GM19455 (cell line): ENCODE measurements at regions not wholly inside any gene's neighbourhood (a gene's known extent, or its start where the extent isn't known, plus 50 kb on each side); places are given as distances from the start of the nearest gene placed in this dataset.
"Not testable (repeated sequence)": the region's sequence is repeated elsewhere in the genome, so short reads cannot be mapped to it uniquely, and the experiment has no call there.

ENCODE experiments used
- ATAC-seq: cut with Tn5 transposase; IDR thresholded peaks from one replicate; pipeline ENCODE4 v1.9.1; 2021; ENCODE audit not compliant: unreplicated experiment

GRCh38 chr1:238779716-238780115 is 606.7 kb upstream of the CHRM3 start:
- ATAC-seq, result no peak

DNA sequence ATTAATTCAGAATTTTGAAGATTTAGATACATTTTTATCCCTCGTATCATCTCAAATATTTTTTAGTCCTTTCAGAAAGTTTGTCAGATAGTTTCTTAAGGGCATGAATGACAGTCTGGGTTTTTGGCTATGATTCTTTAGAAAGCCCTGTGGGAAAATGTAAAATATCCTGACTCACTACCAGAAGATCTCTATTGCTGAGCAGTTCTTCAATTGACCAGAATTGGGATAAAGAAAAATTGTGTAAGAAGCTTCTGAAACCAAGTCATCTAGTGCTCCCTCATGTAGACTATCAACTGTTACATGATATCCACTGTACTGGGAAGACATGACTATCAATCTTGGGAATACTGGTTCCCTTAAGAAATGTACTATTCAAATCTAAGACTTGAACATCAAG is 608.3 kb upstream of the CHRM3 start:
- ATAC-seq, result no peak

- ATAC-seq, result no peak
These were observed 608.8 kb upstream of the CHRM3 start for GRCh38 chr1:238777551-238777950.

- no peak for ATAC-seq
These were observed 610.2 kb upstream of the CHRM3 start for GRCh38 chr1:238776126-238776525.

- no peak for ATAC-seq
These were observed 614.0 kb upstream of the CHRM3 start for GRCh38 chr1:238772322-238772721.

DNA sequence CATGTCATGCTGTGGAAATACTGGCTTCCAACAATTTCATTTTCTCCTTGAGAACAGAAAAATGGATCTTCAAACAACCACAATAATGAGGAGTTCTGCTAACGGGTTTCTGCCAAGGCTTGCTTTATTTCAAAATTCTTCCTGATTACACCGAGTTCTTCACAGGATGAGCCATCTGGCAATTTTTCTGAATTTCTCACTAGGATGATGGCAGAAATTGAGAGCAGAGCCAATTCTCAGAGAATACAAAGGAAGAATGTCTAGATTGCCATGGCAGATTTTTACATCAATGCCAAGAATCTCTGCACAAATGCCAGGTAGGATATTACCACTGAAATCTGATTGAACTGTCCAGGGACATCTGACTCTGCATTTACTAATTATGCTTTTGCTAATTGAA is 619.0 kb upstream of the CHRM3 start:
- ATAC-seq, result no peak

DNA sequence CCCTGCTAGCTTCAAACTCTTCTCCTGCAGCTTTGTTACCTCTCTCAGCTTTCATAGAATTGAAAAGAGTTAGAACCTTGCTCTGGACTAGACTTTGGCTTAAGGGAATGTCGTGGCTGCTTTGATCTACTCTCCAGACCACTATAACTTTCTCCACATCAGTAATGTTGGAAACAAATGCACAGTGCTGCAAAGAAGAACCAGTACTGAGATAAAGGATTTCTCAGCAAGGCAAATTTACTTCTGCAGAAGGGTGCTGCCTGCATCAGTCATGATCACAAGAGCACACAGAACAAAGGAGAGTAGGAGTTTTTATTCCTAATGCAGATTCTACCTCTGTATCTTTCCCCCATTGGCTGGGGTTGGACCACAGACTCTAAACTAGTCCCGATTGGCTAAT is 621.6 kb upstream of the CHRM3 start:
- ATAC-seq, result no peak

DNA sequence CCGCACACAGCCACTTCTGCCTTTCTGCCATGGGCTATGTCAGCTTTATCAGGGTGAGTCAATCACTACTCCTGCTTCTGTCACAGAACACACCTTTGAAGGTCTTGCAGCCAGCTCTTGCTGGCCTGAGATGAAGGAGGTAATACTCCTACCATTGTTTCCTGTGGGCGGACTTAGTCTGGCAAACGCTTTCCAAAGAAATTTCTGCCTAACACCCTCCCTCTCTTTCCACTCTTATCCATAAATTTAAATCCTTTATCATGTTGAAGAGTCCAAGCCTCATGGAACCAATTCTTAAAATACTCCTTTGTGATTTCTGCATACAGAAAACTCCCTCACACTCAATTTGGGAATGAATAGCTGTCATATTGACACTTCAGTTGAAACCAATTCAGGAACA is 633.1 kb upstream of the CHRM3 start:
- no peak for ATAC-seq

GRCh38 chr1:238752327-238752726 is 634.0 kb upstream of the CHRM3 start:
- ATAC-seq, result no peak

DNA sequence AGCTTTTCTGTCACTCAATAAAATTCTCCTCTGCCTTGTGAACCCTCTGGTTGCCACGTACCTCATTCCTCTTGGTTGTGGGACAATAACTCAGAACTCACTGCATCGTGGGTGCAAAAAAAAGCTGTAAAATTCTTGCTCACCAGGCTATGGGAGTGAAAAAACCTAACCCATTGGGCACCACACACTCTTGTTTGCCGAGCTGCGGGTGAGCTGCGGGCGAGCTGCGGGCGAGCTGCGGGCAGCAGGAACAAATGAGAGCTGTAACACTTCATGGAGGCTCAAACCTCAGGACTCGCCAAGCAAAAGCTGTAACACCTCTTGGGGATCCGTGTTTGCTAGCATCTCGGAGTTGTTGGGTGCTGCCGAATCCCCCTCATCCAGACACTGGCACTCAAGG is 641.3 kb upstream of the CHRM3 start:
- no peak for ATAC-seq

DNA sequence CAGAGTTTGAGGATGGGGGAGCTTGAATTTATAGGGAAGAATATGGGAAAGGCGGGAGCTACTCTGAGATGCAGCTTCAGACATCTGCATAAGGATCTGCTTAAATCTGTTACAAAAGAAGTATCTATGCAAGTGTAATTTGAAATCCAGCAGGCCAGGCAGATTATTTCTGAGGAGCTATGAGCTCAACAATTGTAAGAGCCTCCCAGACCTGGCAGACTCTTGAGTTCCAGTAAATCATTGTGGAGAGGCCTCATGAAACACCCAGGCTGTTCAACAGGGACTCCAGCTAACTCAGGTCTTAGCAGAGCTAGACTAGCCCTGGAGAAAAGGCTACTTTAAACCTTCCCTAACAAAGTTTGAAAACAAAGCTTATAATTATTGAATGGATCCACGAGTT is 647.5 kb upstream of the CHRM3 start:
- no peak for ATAC-seq

DNA sequence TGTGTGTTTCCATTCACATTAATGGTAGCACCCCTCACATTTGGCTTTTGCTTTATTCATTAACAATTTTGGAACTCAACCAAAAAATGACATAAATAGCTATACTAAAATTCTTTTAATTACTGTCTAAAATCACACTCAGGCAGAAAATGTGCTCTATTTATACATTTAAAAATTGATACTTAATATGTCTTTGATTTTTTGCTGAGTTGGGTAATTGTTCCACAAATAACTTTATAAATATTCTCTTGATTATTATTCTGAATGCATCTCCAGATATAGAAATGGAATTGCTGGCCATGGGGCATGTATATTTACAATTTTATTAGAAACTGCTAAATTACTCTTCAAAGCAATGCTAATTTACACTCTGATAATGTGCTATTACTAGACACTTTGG is 658.7 kb upstream of the CHRM3 start:
- ATAC-seq, result no peak

GRCh38 chr1:238722812-238723211 is 663.6 kb upstream of the CHRM3 start:
- no peak for ATAC-seq

DNA sequence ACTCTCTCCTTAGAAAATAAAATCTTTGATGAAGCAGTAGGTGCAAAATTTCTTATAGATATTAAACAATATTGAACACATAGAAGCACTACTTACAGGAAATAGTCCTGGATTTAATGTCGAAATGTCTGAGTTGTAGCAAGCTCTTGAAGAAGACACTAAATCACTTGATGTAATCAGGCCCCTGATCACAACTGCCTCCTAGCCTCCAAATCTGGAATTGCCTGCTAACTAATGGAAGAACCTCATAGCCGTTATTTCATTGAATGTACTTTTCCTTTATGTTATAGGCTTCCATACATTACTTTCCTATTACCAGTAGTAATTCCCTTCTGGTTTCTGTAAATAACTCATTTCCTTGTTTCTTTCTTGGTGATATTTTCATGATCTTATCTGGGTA is 675.7 kb upstream of the CHRM3 start:
- ATAC-seq, result no peak

- ATAC-seq, result no peak
These were observed 685.3 kb upstream of the CHRM3 start for GRCh38 chr1:238701024-238701423.

DNA sequence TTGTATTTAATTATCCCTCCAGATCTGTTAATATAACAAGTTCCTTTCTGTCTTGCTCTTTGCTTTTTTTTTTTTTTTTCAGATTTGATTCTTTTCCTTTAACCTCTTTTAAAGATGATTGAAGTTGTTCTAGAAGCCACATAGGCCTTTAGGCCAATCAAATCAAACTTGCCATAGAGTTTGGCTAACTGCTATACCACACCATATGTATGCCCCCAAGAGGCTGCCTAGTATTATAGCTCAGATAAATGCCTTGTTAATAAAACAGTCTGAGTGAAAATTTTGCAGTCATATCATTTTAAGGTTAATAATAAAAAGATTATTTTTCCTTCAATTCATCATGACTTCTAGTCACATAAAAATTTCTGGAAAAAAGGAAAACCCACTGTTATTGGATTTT is 696.0 kb upstream of the CHRM3 start:
- no peak for ATAC-seq

DNA sequence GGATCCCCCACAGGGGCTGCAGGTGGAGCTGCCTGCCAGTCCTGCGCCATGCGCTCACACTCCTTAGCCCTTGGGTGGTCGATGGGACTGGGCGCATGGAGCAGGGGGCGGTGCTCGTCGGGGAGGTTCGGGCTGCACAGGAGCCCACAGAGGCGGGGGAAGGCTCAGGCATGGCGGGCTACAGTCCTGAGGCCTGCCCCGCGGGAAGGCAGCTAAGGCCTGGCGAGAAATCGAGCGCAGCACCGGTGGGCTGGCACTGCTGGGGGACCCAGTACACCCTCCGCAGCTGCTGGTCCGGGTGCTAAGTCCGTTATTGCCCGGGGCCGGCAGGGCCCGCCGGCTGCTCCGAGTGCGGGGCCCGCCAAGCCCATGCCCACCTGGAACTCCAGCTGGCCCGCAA is 701.8 kb upstream of the CHRM3 start:
- not testable (repeated sequence) for ATAC-seq

GRCh38 chr1:238681451-238681850 is 704.9 kb upstream of the CHRM3 start:
- no peak for ATAC-seq

DNA sequence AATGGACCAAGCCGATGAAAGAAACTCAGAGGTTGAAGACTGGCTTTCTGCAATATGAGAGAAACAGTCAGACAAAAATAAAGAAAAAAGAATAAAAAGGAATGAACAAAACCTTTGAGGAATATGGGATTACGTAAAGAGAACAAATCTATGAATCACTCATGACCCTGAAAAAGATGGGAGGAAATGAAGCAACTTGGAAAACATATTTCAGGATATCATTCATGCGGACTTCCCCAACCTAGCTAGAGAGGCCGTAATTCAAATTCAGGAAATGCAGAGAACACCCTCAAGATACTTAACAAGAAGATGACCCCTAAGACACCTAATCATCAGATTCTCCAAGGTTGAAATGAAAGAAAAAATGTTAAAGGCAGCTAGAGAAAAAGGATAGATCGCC is 705.3 kb upstream of the CHRM3 start:
- no peak for ATAC-seq

DNA sequence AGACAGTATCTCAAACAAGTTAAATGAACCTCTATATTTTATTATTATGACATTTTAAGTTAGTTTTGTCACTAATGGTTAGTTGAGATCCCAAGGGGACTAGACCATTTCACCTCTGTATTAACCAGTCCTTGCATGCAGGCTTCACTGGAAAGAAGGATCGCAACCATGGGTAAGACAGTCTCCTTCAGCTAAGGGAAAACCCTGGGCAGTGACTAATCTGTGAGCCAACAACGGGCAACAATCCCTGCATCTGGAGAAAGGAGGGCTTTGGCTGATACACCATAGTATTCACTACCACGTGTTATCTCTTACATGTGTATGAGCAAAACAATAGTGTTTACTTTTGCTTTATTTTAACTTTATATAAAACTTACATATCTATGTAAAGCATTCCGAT is 708.8 kb upstream of the CHRM3 start:
- no peak for ATAC-seq

- no peak for ATAC-seq
These were observed 711.1 kb upstream of the CHRM3 start for GRCh38 chr1:238675221-238675620.

DNA sequence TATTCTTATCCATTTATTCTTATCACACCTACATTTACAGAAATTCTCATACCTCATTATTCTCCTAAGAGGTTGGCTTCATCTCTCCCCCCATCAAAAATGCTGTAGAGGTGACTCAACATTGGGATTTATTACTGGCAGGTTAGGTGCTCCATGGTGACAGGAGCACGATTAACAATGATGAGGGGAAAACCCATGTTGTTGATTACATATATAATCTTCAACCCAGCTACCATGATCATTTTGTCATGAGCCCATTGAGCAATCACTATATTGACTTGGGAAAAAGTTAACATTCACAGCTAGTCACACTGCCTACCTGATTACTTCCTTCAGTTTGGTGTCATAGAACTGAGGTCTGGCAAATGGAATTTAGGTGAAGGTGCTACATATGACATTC is 712.1 kb upstream of the CHRM3 start:
- ATAC-seq, result no peak

DNA sequence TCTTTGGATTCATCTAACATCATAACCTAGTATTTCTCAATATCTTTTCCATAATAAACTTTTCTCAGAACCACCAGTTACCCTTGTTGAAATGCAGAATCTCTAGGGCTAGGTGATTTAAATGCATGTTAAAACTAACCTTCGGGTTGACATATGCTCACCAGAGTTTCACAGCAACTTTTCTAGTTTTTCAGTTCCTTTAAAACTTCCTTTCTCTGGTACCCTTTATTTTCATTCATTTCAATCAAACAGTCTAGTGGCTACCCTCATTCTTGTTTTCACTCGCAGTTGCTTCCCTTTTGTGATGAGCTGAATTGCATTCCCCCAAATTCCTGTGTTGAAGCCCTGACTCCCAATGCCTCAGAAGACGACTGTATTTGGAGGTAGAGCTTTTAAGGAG is 712.8 kb upstream of the CHRM3 start:
- no peak for ATAC-seq

- ATAC-seq, result no peak
These were observed 713.6 kb upstream of the CHRM3 start for GRCh38 chr1:238672806-238673205.
